ENCODE measurements at regions not wholly inside any gene's neighbourhood (a gene's known extent, or its start where the extent isn't known, plus 50 kb on each side); places are given as distances from the start of the nearest gene placed in this dataset.

GRCh38 chr5:41617843-41618515, 107.6 kb upstream of the PLCXD3 start:
- no peak overlapping the region for H3K4me3 ChIP-seq (ENCODE audit: low read length)
- Mint-ChIP-seq H3K9me3 (no peaks in the 10 kb centered on the region), H3K27me3 (peaks cover 12% of the 10 kb centered on the region), H3K27ac (no peak overlapping the region), H3K4me1 (ENCODE audit: low read depth) (no peaks in the 10 kb centered on the region), H3K36me3 (ENCODE audit: low read depth) (no peaks in the 10 kb centered on the region), H3K4me3 (no peak overlapping the region)
- no peak overlapping the region for H3K27ac ChIP-seq (ENCODE audit: low read depth in 1 of 2, low read length in 2 of 2)
- H3K9me3 ChIP-seq (ENCODE audit: control insufficient read depth in 1 of 2, insufficient read depth in 1 of 2, low read length in 2 of 2): no peaks in the 10 kb centered on the region
- ChIA-PET POLR2A (no interaction called here), CTCF (no interaction called here)
- H3K27me3 ChIP-seq (ENCODE audit: control insufficient read depth in 1 of 2, insufficient read depth in 2 of 2, low read length in 2 of 2): no peaks in the 10 kb centered on the region
- H3K36me3 ChIP-seq (ENCODE audit: insufficient read depth, low read length): no peaks in the 10 kb centered on the region
- TF ChIP-seq CTCF (IDR thresholded peaks at IDR 0.05): no peak
- intact Hi-C loops (cut with DNase I, micrococcal nuclease): no loop called here
- no peak for DNase-seq
- no peak for ATAC-seq (ENCODE audit: poor library complexity)
- H3K4me1 ChIP-seq (ENCODE audit: insufficient read depth, low read length): no peaks in the 10 kb centered on the region

GRCh38 chr5:41610386-41610785, 100.0 kb upstream of the PLCXD3 start:
- H3K4me1 ChIP-seq (ENCODE audit: insufficient read depth, low read length): no peaks in the 10 kb centered on the region
- no peak overlapping the region for H3K4me3 Mint-ChIP-seq
- TF ChIP-seq CTCF (IDR thresholded peaks at IDR 0.05): no peak
- H3K36me3 Mint-ChIP-seq (ENCODE audit: low read depth): no peaks in the 10 kb centered on the region
- H3K27ac ChIP-seq (ENCODE audit: low read depth in 1 of 2, low read length in 2 of 2): no peak overlapping the region
- no peak overlapping the region for H3K27ac Mint-ChIP-seq
- DNase-seq (no peak), ATAC-seq (ENCODE audit: poor library complexity) (no peak)
- H3K4me1 Mint-ChIP-seq (ENCODE audit: low read depth): no peaks in the 10 kb centered on the region
- ChIA-PET POLR2A (no interaction called here), CTCF (no interaction called here)
- no peaks in the 10 kb centered on the region for H3K27me3 Mint-ChIP-seq
- intact Hi-C loops (cut with DNase I, micrococcal nuclease): no loop called here
- no peaks in the 10 kb centered on the region for H3K27me3 ChIP-seq (ENCODE audit: control insufficient read depth in 1 of 2, insufficient read depth in 2 of 2, low read length in 2 of 2)
- H3K36me3 ChIP-seq (ENCODE audit: insufficient read depth, low read length): no peaks in the 10 kb centered on the region
- no peaks in the 10 kb centered on the region for H3K9me3 ChIP-seq (ENCODE audit: control insufficient read depth in 1 of 2, insufficient read depth in 1 of 2, low read length in 2 of 2)
- peaks cover 6% of the 10 kb centered on the region for H3K9me3 Mint-ChIP-seq
- H3K4me3 ChIP-seq (ENCODE audit: low read length): no peak overlapping the region

- H3K27ac ChIP-seq (ENCODE audit: low read depth in 1 of 2, low read length in 2 of 2): no peak overlapping the region
- Mint-ChIP-seq H3K4me3 (no peak overlapping the region), H3K9me3 (peaks cover 7% of the 10 kb centered on the region), H3K4me1 (ENCODE audit: low read depth) (no peaks in the 10 kb centered on the region), H3K27ac (no peak overlapping the region), H3K27me3 (no peaks in the 10 kb centered on the region), H3K36me3 (ENCODE audit: low read depth) (no peaks in the 10 kb centered on the region)
- ATAC-seq (ENCODE audit: poor library complexity): no peak
- ChIA-PET CTCF (no interaction called here), POLR2A (no interaction called here)
- no peaks in the 10 kb centered on the region for H3K27me3 ChIP-seq (ENCODE audit: control insufficient read depth in 1 of 2, insufficient read depth in 2 of 2, low read length in 2 of 2)
- DNase-seq: no peak
- no peaks in the 10 kb centered on the region for H3K4me1 ChIP-seq (ENCODE audit: insufficient read depth, low read length)
- no peaks in the 10 kb centered on the region for H3K36me3 ChIP-seq (ENCODE audit: insufficient read depth, low read length)
- H3K4me3 ChIP-seq (ENCODE audit: low read length): no peak overlapping the region
- TF ChIP-seq CTCF (IDR thresholded peaks at IDR 0.05): no peak
- H3K9me3 ChIP-seq (ENCODE audit: control insufficient read depth in 1 of 2, insufficient read depth in 1 of 2, low read length in 2 of 2): no peaks in the 10 kb centered on the region
- intact Hi-C loops (cut with DNase I, micrococcal nuclease): no loop called here
Measured at GRCh38 chr5:41600731-41601130, 90.3 kb upstream of the PLCXD3 start.
